Left renal cortex interstitium (tissue), 4 donors: ENCODE measurements at regions not wholly inside any gene's neighbourhood (a gene's known extent, or its start where the extent isn't known, plus 50 kb on each side); places are given as distances from the start of the nearest gene placed in this dataset.

Experiments used
- DNase-seq, 4 donors: peaks; one replicate each; pipeline ENCODE4 v3.0.0-alpha.2; 2013; ENCODE audit warnings: low read depth in 4 of 4, low spot score in 2 of 4, missing footprints in 1 of 4

- DNase-seq, result no peak
Measured at GRCh38 chr11:15780837-15781236, 575.5 kb downstream of the SOX6 start.

DNA sequence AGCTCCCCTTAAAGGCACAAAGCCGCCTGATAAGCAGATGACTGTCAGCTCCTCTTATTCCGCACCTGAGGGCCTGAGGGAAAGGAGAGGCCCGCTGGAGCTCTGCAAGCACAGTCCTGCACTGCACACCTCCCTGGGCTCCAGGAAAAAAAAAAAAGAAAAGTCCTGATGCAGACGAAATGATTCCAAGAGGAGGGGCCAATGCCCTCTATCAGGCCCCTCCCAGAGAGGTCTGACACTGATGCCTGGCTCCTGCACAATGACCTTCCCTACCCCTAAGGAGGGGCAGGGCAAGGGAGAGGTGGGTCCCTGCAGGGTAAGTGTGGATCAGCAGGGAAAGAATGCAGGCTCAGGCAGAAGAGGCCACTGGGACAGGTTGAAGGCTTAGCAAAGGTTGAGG, 572.7 kb downstream of the SOX6 start:
- DNase-seq, result no peak

DNA sequence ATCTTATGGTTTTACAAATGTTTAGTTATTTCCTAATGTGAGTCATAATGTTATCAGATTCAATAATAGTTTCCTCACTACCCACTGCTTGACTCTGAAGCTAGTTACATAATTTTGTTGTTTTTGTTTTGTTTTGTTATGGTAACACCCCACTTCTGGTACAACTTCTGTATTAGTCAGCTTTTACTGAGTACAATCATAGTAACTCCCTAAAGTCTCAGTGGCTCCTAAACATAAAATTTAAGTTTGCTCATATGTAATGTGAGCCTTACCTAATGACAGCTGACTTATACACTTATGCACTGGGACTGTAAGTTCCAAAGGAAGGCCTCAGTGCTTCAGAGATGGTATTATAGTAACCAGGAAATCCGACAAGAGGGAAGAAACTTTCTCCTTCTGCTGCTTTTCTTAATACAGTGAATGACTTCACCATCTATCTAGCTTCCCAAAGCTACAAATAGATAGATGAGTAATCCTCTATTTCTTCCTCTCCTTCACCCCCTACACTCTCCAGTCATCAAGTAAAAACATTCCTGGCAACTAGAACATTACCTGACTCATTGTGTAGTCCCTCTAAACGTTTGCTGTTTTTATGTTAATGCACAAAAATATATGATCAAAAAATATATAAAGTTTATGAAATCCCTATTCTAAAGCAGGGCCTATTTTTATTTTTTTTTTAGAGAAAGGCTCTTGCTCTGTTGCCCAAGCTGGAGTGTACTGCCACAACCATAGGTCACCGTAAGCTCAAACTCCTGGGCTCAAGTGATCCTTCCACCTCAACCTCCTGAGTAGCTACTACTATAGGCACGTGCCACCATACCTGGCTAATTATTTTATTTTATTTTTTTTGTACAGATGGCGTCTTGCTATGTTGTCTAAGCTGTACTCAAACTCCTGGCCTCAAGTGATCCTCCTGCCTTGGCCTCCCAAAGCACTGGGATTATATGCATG, 563.0 kb downstream of the SOX6 start:
- no peak for DNase-seq

GRCh38 chr11:15794361-15795150, 561.8 kb downstream of the SOX6 start:
- DNase-seq, result no peak

DNA sequence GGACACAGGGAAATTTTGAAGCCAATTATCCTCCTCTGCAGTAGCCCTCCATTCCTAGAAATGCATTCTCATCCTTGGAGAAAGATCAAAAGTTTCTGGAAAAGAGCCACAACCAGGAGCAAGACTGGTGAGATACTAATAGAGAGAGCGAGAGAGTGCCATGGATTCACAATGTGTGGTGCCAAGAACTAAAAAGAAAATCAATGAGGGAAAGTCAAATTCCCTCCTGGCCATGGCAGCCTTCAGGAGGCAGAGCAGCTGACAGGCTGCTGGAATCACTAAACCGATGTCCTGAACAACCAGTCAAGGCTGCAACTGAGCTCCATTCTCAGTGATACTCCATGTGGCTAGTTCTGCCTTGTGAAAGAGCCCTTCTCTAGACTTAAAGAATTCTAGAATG, 561.0 kb downstream of the SOX6 start:
- DNase-seq, result no peak

- DNase-seq, result no peak
Measured at GRCh38 chr11:15800111-15800800, 556.1 kb downstream of the SOX6 start.

DNA sequence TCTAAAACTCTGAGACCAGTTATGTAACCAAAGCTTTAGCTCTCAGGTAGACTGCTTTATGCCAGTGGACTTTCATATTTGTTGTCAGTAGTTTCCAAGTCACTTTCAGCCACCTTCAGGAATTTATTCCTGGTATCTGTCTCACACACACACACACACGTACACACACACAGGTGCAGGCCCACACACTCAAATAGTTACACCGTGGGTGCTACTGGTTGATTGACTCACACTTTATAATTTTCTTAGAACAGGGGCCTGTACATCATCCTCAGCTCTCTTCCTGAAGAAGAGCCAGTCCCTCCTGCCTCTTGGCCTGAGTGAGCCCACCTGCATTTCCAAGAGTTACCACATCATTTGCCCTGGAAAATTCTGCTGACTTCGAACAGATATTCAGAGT, 555.2 kb downstream of the SOX6 start:
- DNase-seq, result no peak

GRCh38 chr11:15801616-15802015, 554.7 kb downstream of the SOX6 start:
- DNase-seq, result no peak

- DNase-seq, result no peak
Measured at GRCh38 chr11:15805726-15806125, 550.6 kb downstream of the SOX6 start.

GRCh38 chr11:15806217-15806616, 550.1 kb downstream of the SOX6 start:
- no peak for DNase-seq

- no peak for DNase-seq
Measured at GRCh38 chr11:15807827-15808226, 548.5 kb downstream of the SOX6 start.

GRCh38 chr11:15810082-15810481, 546.3 kb downstream of the SOX6 start:
- DNase-seq, result no peak

DNA sequence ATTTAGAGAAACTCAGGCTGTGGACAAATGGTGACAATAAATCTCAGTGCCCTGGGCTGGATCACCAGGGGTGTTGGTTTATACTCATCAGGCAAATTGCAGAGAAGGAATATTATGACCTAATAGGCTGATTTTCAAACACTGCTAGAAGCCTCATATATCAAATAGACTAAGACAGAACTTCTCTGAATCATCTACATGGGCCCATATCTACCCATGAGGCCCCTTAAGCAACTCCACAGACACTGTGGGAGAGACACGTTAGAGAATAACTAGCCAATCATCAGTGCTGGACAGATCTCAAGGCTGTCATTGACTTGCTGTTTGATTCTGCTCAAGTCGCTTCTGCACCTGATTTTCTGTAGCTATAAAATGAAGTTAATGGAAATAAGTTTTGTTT, 545.8 kb downstream of the SOX6 start:
- DNase-seq, result no peak

GRCh38 chr11:15815246-15816195, 540.8 kb downstream of the SOX6 start:
- DNase-seq, result no peak

GRCh38 chr11:15816260-15816871, 540.0 kb downstream of the SOX6 start:
- DNase-seq, result peak in 1 of 4 donors; percentile 21

DNA sequence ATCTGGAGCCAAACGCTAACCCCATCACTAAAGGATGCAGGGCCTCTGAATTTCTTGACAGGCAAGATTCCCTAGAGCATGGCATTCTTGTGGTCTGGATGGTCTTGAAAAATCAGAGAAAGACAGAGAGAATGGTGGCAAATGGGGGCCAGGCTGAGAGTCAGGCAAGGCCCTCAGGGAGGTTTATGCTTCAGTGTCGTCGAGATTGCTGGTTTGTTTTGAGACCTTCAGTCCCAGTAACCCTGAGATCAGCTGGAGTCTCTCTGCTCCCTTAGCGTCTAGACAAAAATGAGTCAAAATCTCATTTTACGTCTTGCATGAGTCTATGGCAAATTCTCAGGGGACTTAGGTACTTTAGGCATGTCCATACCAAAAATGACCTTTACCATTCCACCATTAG, 539.3 kb downstream of the SOX6 start:
- no peak for DNase-seq

DNA sequence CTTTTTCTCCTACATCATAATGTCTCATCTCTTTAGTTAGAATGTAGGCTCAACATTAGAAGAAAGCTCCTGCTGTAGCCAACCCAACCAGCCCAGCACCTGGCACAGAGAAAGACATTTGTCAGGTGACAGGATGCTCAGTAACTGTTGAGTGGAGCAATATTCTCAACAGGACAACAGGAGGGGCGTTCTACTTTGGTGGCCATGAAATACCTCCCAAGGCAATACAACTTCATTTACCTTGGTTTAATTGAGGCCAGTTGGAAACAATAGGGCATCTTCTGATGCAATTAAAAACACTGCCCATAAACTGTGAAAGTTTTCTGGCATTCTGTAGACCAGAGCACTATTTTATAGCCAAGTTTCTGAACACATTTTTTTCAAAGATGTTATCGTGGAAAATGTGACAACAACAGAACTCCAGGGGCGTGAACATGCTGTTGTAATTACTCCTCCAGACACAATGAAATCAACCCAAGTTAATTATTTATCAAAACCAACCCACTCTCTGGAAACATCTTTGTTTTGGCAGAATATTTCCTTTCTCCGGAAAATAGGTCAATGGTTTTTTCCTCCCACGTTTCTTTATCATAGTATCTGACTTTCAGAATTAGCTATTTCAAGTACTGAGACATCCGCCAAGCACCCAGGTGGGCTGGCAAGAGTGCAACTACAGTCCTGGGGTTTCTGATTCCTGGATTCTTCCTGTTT, 538.1 kb downstream of the SOX6 start:
- no peak for DNase-seq

DNA sequence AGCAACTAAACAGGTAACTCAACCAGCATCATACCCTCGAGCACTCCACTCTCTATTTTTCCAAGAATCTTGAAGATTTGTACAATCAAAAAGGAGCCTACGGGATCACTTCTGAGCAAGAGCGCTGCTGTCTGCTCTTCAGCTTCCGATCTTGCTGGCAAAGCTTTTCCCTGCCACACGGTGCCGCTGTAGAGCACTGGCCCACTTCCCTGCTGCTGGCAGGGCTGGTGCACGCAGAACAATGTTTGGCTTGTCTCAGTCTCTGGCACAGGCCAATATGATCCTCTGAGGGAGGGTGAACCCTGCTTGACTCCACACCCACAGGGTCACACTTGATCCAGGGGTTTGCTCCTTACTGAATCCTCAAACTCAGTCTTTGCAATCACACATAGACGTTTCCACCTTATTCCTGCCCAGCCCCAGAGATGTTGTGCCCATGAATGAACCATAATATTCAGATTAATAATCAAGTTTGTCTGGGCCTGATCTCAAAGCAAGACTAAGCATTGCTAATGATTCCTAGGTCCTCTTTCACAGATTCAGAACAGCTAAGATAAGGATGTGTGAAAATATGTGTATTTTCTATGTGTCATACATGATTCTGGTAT, 536.6 kb downstream of the SOX6 start:
- DNase-seq, result no peak

DNA sequence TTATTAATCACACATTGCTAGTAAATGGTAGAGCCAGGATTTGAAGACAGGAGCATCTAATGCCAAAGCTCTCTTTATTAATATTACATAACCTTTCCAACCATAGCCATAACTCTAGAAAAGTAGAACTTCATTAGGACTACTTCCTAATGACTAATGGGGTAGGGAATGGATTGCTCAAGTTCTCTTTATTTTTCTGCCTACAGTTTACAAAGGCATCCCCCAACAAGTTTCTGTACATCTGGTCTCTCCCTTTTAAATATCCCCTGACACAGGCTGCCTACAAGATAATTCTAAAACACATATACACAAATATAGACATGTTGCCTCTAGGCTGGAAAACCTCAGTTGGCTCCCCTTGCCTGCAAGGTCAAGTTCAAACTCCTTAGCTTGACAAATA, 534.9 kb downstream of the SOX6 start:
- DNase-seq, result no peak
